DMS53 treated with DMSO at 0.1 percent for 48 hours (cell line): ENCODE measurements at regions not wholly inside any gene's neighbourhood (a gene's known extent, or its start where the extent isn't known, plus 50 kb on each side); places are given as distances from the start of the nearest gene placed in this dataset.

ENCODE experiments used
- DNase-seq: peaks from one replicate; lab custom pipeline; 2025; ENCODE audit not compliant: unreplicated experiment; lab: John Stamatoyannopoulos, UW

DNA sequence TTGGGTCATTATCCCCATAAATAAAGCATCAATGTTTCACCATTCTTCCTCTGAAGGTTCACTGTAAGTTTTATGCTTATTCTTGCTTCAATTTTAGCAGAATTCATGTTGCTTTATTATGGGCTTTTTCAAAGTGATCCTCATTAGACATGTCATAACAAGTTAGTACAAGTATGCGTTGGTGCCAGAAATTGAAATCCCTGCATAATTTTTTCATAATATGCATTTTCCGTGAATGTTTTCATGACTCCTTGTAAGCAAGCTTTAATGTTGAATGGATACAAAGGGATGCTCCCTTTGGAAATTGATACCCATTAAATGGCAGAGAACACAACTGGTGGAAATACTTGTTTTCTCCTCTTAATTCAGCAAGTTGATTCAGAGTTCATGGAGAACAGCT, 179.7 kb downstream of the ST6GAL2 start:
- DNase-seq = no peak

DNA sequence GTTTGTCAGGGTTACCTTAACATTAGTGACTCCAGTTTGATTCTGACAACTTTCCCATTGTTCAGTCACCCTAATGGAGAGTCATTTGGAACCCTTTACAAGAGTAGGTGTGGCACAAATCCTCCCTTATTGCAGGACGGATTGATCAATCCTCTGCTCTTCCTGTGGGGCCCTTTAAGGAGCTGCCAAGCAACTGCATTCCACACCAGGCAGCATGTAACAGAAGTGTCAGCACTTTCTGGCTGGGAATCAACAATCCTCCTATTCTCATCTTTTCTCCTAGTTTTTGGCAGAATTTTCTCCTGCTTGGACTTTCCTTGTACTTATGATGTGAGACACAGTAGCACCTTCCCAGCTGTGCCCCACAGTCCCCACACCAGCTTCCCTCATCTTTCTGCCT, 177.8 kb downstream of the ST6GAL2 start:
- no peak for DNase-seq

DNA sequence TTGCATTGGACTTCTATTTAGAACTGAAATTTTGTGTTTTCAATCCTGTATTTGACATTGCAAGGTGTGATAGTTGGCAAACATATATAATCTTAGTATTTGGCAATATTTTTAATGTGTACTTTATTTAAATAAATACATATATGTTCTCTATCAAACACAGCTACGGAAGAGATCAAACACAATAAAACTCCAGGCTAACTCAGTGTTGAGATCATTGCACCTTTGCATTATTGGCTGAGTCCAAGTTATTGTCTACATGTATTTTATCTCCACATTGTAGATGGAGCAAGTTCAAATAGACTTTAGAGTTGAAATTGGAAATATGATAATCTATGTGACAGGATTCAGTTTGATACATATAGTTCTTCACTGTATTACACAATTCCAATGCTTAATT, 176.7 kb downstream of the ST6GAL2 start:
- DNase-seq = no peak

DNA sequence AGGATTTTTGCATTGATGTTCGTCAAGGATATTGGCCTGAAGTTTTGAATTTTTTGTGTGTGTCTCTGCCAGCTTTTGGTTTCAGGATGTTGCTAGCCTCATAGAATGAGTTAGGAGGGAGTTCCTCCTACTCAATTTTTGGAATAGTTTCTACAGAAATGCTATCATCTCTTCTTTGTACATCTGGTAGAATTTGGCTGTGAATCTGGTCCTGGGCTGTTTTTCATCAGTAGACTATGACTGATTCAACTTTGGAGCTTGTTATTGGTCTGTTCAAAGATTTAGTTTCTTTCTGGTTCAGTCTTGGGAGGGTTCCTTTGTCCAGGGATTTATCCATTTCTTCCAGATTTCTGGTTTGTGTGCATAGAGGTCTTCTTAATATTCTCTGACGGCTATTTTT, 166.7 kb downstream of the ST6GAL2 start:
- DNase-seq = no peak

DNA sequence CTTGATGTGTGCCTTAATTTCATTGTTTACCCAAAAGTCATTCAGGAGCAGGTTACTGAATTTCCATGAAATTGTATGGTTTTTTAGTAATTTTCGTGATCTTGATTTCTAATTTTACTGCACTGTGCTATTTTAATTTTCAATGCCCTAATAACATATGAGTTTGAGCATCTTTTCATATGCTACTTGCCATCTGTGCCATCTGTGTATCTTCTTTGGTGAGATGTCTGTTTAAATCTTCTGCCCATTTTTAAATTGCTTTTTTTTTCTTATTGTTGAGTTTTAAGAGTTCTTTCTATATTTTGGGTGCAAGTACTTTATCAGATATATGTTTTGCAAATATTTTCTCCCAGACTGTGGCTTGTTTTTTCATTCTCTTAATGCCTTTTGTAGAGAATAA, 165.9 kb downstream of the ST6GAL2 start:
- no peak for DNase-seq

DNA sequence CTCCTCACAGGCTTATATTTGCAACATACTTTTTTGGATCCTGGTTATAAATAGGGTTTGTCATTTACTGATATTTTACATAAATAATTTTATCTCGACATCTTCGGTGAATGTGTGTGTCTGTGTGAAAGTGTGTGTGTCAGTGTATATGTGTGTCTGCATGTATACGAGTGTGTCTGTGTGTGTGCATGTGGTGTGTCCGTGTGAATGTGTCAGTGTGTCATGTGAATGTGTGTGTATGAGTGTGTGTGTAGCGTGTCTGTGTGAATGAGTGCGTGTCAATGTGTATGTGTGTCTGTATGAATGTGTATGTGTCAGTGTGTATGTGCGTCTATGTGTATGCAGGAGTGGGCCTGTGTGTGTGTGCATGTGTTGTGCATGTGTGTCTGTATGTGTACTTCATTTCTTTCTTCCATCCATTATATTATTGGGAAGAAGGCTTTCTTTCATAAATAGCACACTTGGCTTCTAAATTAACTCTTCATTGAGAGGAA, 161.6 kb downstream of the ST6GAL2 start:
- DNase-seq = no peak

DNA sequence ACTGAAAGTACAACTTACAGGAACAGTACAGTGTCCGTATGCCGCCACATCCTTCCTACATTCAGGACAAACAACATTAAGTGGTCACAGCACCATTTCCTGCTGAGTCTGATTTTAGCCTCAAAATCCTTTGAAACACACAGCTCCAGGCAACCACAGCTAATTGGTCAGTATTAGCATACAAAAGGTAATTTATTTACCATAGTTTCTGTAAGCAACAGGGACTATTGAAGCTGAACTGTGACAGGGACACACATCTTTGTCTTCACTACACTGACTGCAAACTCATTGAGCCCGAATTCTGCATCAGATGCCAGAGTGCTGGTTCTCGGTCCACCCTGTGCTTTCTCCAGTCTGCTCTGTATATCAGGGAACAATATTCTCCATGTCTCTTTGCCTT, 151.8 kb downstream of the ST6GAL2 start:
- DNase-seq = no peak

DNA sequence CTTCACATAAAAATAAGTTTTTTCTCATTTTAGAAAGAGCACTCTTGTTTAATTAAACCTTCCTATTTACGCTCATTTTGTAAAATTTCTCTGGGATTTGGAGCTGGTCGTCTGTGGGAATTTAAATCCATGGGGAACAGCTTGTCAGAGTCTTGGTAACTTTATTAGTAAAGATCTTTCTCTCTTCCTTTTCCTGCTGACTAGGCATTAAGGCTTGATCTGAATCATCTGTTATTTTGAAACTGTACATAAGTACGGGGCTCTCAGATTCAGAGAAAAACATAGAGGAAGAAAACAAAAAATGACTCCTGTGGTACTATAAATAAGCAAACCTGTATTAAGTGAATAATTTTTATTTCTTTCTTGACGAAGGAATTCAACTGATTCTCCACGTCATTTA, 150.2 kb downstream of the ST6GAL2 start:
- no peak for DNase-seq

DNA sequence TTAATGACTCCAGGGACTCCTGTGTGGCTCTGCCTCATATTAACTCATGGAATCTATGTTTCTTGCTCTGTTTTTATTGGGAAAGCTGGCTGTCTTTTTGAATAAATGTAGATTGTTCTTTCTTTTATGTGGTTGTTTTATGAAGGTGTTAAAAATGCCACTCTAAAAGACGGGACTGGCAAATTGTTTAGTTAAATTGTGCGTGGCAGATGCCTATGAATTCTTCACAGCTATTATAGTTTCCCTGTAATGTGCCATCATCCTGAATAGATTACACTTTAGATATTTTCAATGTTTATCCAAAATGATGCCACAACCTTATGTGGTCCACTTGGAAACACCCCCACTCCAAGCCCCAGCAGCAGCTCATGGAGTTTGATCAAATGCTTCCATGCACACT, 149.7 kb downstream of the ST6GAL2 start:
- DNase-seq = no peak

DNA sequence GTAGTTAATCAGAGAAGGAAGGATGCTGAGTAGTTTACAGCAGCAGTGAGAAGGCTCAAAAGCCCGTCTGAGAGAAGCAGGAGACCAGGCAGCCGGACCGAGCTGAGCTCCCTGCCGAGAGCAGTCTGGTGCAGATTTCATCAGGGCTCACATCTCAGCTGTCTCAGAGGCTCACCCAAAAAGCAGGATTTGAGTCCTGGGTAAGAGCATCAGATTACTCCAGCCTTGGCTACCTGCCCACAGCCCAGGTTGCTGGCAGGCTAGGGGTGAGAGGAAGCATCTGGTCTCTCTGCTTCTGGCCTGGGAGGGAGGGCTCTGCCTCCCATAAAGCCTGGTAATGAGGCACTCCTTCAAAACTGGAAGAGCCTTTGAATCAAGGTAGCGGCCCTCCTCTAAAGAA, 140.5 kb downstream of the ST6GAL2 start:
- no peak for DNase-seq

DNA sequence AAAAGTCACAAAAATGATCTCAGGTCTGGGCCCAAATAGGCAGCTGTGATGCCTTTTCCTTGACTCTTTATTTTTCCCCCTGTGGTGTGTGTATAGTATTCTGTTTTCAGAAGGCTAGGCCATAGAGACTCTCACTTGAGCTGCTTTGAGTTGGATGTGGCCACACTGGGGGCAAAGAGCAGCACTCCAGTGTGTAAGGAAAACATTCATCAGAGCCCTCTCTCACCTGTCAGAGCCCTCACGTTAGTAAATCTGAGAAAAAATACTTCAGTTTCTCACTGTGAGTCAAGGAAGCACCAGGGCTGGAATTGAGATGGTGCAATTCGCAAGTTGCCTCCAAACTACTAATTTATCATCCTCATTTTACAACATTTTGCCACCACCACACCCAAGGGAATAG, 136.1 kb downstream of the ST6GAL2 start:
- DNase-seq = no peak
